ENCODE measurements at regions not wholly inside any gene's neighbourhood (a gene's known extent, or its start where the extent isn't known, plus 50 kb on each side); places are given as distances from the start of the nearest gene placed in this dataset.

DNA sequence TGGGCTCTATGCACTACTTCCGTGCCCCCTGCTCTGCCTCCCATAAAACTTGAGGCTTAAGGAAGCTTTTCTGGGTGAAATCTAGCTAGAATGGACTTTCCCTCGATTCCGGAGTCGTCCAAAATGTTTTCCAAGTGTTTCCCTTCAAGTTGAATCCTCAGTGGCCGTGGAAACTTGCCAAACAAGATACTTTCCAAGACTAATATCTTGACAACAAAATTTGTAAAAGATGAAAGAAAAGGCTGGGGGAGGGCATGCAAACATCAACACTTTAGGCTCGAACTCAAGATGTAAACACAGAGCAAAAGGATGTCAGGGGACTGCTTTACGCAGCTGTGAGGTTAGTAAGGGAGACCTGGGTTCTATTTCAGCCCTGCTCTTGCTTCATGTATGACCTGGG is 482.8 kb upstream of the KLF4 start:
- H3K9me3 Mint-ChIP-seq, result no peaks in the 10 kb centered on the region
- no peak overlapping the region for H3K27ac Mint-ChIP-seq (ENCODE audit: unreplicated experiment)
- H3K4me1 Mint-ChIP-seq, result no peaks in the 10 kb centered on the region
- no peak overlapping the region for H3K4me3 Mint-ChIP-seq
- H3K36me3 Mint-ChIP-seq (ENCODE audit: low read depth), result no peaks in the 10 kb centered on the region
- DNase-seq (ENCODE audit: low read depth, low spot score), result no peak
- no peaks in the 10 kb centered on the region for H3K27me3 Mint-ChIP-seq (ENCODE audit: low read depth)
- TF ChIP-seq, protein P1, sequence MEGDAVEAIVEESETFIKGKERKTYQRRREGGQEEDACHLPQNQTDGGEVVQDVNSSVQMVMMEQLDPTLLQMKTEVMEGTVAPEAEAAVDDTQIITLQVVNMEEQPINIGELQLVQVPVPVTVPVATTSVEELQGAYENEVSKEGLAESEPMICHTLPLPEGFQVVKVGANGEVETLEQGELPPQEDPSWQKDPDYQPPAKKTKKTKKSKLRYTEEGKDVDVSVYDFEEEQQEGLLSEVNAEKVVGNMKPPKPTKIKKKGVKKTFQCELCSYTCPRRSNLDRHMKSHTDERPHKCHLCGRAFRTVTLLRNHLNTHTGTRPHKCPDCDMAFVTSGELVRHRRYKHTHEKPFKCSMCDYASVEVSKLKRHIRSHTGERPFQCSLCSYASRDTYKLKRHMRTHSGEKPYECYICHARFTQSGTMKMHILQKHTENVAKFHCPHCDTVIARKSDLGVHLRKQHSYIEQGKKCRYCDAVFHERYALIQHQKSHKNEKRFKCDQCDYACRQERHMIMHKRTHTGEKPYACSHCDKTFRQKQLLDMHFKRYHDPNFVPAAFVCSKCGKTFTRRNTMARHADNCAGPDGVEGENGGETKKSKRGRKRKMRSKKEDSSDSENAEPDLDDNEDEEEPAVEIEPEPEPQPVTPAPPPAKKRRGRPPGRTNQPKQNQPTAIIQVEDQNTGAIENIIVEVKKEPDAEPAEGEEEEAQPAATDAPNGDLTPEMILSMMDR (conservative IDR thresholded peaks at IDR 0.05), result no peak

GRCh38 chr9:107971241-107971640 is 481.7 kb upstream of the KLF4 start:
- no peak overlapping the region for H3K27ac Mint-ChIP-seq (ENCODE audit: unreplicated experiment)
- no peaks in the 10 kb centered on the region for H3K27me3 Mint-ChIP-seq (ENCODE audit: low read depth)
- H3K4me1 Mint-ChIP-seq, result no peaks in the 10 kb centered on the region
- no peak overlapping the region for H3K4me3 Mint-ChIP-seq
- no peaks in the 10 kb centered on the region for H3K36me3 Mint-ChIP-seq (ENCODE audit: low read depth)
- no peaks in the 10 kb centered on the region for H3K9me3 Mint-ChIP-seq
- DNase-seq (ENCODE audit: low read depth, low spot score), result no peak
- TF ChIP-seq, protein P1 (conservative IDR thresholded peaks at IDR 0.05), result no peak

DNA sequence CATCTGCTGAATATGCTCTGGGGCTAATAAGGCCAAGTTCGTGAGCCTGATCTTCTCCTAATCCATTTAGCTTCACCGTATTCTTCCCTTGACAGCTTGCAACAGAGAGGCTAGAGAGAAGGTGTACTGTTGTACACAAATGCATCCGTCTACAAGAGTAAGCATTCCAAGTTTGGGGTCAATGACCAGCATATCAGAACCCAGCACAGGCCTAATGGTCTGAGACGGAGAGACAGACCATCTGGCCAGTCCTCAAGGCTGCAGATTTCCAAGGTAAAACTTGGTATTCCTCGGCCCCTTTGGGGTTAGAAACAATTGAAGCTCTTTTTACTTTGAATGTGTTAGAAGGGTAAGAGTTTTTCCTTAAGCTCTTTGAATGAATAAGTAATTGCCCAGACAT is 481.2 kb upstream of the KLF4 start:
- Mint-ChIP-seq H3K27me3 (ENCODE audit: low read depth) (no peaks in the 10 kb centered on the region), H3K27ac (ENCODE audit: unreplicated experiment) (no peak overlapping the region), H3K36me3 (ENCODE audit: low read depth) (no peaks in the 10 kb centered on the region), H3K9me3 (no peaks in the 10 kb centered on the region), H3K4me1 (no peaks in the 10 kb centered on the region), H3K4me3 (no peak overlapping the region)
- TF ChIP-seq, protein P1 (conservative IDR thresholded peaks at IDR 0.05), result no peak
- no peak for DNase-seq (ENCODE audit: low read depth, low spot score)

DNA sequence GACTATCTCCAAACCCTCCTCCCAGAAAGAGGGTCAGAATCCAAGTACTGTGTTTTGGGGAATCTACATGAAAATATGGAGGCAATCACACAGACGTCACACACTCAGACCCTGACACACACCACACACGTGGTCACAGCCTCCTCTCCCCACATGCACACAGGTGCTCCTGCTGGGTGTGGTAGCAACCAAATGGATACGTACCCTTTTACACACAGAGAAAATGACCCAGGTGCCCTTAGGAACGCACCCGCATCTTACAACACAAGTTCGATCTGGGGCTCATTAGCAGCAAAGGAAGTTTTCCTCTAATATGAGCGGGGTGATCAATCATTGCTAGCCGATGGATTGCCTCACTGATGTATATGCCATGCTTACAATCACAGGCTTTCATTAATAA is 480.2 kb upstream of the KLF4 start:
- Mint-ChIP-seq H3K27ac (ENCODE audit: unreplicated experiment) (no peak overlapping the region), H3K27me3 (ENCODE audit: low read depth) (no peaks in the 10 kb centered on the region), H3K4me1 (no peaks in the 10 kb centered on the region)

GRCh38 chr9:107969141-107969540 is 479.6 kb upstream of the KLF4 start:
- DNase-seq (ENCODE audit: low read depth, low spot score), result no peak
- Mint-ChIP-seq H3K36me3 (ENCODE audit: low read depth) (no peaks in the 10 kb centered on the region), H3K4me3 (no peak overlapping the region), H3K9me3 (no peaks in the 10 kb centered on the region), H3K27me3 (ENCODE audit: low read depth) (no peaks in the 10 kb centered on the region), H3K4me1 (no peaks in the 10 kb centered on the region), H3K27ac (ENCODE audit: unreplicated experiment) (no peak overlapping the region)
- TF ChIP-seq, protein P1 (conservative IDR thresholded peaks at IDR 0.05), result no peak

More for the DNA sequence above, 480.2 kb upstream of the KLF4 start:
- H3K36me3 Mint-ChIP-seq (ENCODE audit: low read depth), result no peaks in the 10 kb centered on the region
- TF ChIP-seq, protein P1 (conservative IDR thresholded peaks at IDR 0.05), result no peak
- H3K9me3 Mint-ChIP-seq, result no peaks in the 10 kb centered on the region
- DNase-seq (ENCODE audit: low read depth, low spot score), result no peak
- H3K4me3 Mint-ChIP-seq, result no peak overlapping the region

DNA sequence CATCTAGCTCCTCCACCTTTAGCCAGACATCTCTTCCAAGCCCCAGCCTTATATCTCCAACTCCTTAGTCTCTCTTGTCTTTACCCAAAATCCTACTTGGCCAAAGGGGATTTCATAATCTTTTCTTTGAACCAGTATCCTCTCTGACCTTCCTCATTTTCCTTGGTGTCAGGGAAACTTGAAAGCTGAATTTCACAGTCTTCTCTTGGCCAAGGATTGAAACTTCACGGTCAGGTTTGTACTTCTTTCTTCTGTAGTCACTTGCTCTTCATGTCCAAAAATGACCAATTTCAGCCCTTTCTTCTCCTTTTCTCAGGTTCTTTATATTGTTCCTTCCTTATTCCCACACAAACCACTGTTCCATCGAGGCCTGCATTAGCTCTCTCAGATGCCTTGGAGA is 473.7 kb upstream of the KLF4 start:
- TF ChIP-seq, protein P1 (conservative IDR thresholded peaks at IDR 0.05), result no peak
- Mint-ChIP-seq H3K4me3 (no peak overlapping the region), H3K9me3 (no peaks in the 10 kb centered on the region), H3K27ac (ENCODE audit: unreplicated experiment) (no peak overlapping the region), H3K36me3 (ENCODE audit: low read depth) (no peaks in the 10 kb centered on the region), H3K4me1 (no peaks in the 10 kb centered on the region), H3K27me3 (ENCODE audit: low read depth) (peaks cover 8% of the 10 kb centered on the region)
- DNase-seq (ENCODE audit: low read depth, low spot score), result no peak

All from neural crest cell (in vitro differentiated cells).